ENCODE measurements at regions not wholly inside any gene's neighbourhood (a gene's known extent, or its start where the extent isn't known, plus 50 kb on each side); places are given as distances from the start of the nearest gene placed in this dataset.

DNA sequence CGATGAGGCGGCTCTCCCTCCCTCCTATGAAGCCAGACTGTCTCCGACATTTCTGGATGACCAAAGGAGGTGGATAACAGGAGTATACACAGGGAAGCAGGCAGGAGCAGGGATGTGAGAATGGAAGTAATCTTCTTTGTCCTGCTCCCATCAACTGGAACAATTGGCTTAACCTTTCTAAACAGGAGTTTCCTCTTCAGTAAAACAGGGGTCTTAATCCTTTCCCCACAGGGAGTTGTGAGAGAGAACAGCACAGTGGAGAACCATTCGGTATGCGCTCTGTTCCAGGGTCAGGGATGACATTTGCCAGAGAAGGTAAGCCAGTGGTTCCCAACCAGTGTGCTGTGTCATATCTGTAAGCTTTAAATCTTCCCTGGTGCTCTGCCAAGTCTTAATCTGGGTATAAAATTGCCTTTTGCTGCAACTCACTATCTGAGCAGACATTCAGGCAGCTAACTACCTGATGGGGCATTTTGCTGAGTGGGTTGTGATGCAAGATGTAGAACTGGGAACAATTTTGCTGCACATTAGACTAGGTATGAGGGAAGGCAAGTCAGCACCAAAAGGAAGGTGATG lies 294.8 kb upstream of the KIF2A start:
- DNase-seq (ENCODE audit: low read depth, low spot score), result no peak

DNA sequence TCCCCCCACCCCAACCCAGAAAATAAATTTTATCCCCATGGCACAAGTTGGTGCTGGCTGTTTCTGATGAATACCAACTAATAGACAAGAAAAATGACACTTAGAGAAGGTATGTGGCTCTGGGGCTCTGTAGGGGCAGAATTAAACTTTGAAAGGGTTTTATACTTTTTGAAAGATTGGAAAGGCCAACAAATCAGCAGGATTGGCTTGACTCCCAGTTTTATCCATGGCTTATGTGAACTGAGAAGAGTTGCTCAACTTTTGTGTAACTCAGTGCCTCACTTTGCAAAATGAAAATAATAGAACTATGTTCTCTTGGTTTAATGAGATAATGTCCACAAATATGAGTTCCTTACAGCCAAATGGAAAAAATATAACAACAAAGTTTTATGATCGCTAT lies 288.9 kb upstream of the KIF2A start:
- DNase-seq (ENCODE audit: low read depth, low spot score), result no peak

DNA sequence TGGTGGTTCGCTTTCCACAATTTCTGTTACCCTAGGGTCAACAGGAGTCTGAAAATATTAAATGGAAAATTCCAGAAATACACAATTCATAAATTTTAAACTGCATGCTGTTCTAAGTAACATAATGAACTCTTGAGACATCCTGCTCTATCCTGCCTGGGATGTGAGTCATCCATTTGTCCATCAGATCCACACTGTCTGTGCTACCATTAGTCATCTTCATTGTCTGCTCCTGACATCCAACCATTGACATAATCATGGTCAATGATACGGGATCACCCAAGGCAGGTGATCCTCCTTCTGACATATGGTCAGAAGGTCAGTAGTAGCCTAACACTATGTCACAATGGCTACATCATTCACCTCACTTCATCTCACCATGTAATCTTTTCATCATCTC lies 276.7 kb upstream of the KIF2A start:
- no peak for DNase-seq (ENCODE audit: low read depth, low spot score)

DNA sequence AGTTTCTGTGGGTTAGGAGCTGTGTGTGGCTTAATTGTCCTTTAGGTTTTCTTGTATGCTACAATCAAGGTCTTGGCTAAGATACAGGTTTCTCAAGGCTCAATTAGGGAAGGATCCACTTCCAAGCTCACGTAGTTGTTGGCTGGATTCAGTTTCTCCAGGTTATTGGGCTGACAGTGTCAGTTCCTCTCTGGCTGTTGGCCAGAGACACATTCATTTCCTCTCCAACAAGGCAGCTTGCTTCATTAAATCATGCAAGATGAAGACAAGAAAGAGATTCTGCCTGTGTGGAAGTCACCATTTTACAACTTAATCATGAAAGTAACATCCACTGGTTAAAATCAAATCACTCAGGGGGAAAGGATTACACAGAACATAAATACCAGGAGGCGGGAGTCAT lies 275.7 kb upstream of the KIF2A start:
- DNase-seq (ENCODE audit: low read depth, low spot score), result no peak

DNA sequence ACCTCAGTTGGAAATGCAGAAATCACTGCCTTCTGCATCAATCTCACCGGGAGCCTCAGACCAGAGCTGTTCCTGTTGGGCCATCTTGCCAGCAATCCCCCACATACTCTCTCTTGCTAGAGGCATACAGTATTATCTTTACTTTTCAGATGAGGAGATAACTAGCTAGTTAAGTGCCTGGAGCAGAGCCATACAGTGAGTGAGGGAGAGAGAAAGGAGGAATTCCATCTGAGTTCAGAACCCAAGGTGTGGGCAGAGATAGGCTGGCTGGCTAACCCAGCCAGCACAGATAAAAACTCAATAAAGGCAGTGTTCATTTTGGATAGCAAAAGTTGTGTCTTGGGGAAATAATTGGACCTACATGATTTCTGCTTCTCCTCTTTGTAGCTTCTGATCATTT lies 268.0 kb upstream of the KIF2A start:
- no peak for DNase-seq (ENCODE audit: low read depth, low spot score)

DNA sequence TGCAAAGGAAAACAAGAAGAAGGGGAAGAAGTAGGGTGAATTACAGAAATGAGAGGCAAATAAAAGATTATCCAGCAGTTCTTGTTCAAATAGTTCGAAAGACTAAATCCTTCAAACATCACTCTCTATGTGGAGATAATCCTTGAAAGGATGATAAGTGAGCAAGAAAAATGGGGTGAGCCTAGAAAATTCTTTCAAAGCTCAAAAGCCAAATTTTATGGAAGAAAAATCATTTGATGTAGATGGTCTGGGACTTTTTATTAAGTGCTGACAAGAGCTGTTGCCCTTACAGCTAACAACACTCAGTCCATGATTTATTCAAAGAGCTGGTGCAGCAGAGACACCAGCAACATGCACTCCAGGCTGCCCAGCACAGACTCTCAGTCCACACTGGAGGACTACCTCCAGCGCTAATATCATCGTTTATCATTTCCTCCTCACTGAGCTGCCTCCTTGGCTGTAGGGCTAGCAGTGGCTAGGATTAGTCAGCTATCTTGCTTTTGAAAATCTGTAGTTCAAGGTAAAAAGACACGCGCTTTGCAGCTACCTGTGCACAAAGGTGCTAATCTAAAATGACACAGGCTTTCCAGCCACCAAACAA lies 264.8 kb upstream of the KIF2A start:
- no peak for DNase-seq (ENCODE audit: low read depth, low spot score)

DNA sequence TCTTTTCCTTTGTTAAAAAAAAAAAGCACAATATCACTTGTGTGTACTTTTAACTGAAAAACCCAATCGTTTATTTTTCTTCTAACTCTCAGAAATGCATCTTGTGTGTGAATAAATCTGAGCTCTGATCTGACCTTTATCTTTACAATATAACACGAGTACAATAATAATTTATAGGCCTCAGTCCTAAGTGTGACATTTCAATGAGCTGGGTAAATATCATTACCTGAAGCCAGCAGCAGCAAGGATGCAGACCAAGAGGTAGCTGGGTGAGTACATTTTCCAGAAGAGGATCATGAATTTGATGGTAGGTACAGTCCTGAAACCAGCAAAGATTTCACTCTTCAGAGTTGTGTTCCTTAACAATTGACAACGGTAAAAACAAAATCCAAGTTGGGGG lies 264.0 kb upstream of the KIF2A start:
- DNase-seq (ENCODE audit: low read depth, low spot score), result no peak

DNA sequence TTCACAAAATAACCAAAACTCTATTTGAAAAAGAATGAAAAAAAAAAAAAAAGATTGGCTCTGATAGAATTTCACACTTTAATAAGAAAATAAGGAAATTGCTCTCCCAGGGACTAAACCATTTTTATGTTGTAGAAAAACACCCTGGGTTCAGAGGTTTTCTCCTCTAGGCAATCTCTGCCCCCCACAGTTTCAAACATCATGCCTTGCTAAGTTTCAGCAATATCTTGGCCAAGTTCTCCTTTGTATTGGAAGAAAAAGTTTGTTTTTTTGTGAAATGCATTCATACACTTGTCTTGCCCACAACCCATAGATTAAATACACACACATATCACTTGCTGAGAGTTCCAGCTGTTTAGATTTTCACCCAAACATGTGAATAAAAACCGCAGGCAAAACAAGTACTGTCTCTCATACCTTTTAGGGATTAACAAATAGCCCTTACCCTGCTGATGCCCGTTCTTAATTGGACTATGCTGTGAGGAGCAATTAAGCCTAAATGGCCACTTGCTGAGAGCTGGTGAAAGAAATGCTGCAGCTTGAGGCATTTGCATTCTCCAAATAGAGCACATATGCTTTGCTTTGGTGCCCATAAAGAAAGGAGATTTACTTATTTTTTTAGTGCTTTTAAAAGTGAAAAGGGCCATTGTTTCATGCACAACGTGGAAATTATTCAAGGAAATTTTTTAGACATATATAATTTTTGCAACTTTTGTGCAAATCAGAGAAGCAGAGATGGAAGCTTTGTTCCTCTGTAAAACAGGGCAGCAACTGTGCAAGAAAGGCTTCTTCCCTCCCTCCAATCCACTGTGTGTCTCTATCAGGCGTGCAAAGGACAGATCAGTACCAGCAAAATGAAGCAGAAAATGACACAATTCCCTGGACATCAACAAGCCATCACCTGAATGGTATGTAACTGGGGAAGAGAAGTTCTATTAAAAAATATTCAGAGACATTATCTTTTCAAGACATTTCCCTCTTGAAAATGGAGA lies 262.4 kb upstream of the KIF2A start:
- DNase-seq (ENCODE audit: low read depth, low spot score), result no peak

DNA sequence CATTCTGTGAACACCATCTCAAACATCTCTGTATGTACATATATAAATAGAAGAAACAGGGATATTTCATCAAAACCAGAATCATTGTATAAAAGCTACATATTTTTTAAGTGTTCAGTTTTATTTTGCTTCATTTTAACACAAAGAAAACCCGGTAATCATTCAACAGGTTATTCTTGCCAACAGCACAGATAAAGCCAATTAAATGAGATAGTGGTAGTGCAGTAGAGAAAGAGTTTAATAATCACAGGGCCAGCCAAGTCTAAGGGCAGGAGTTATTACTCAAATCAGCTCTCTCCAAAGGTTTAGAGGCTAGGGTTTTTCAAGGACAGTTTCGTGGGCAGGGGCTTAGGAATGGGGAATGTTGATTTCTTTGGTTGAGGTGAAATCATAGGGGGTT lies 261.0 kb upstream of the KIF2A start:
- no peak for DNase-seq (ENCODE audit: low read depth, low spot score)

DNA sequence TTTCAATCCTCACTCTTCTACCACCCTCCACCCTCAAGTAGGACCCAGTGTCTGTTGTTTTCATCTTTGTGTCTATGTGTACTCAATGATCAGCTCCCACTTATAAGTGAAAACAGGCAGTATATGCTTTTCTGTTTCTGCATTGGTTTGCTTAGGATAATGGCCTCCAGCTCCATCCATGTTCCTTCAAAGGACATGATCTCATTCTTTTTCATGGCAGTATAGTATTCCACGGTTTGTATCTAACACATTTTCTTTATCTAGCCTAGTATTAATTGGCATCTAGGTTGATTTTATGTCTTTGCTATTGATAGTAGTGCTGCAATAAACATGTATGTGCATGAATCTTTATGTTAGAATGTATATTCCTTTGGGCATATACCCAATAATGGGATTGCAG lies 259.8 kb upstream of the KIF2A start:
- DNase-seq (ENCODE audit: low read depth, low spot score), result no peak

DNA sequence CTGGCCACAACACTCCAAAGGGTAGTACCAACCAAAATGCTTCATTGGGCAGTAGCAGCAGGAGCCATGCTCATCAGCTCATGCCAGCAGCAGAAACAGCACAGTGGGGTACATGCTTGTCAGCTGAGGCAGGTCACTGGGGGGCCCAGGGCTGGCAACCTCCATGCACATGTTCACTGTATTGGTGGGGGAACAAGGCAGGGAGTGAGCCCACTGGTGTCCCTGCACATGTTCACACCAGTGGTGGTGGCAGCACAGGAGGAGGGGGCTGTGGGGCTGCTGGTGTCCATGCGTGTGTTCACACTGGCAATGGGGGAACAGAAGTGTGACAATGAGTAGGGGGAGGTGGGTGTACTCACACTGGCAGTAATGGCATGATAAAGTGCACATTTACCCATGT lies 254.3 kb upstream of the KIF2A start:
- DNase-seq (ENCODE audit: low read depth, low spot score), result no peak

DNA sequence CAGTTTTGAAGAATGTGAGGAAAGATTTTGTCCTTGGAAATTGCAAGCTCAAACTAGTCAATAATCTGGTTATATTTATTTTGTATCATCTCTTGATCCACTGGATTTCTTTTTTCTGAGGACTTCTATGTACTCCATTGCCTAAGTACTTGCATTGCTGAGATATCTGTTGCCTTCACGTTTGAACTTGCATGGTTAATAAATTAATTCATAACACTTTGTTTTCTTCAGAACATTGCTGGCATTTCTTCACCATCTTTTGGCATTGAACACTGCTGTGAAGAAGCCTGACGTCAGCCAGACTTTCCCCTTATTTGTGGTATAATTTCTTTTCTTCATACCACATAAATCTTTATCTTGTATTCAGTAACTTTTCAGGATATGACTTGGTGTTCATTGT lies 246.0 kb upstream of the KIF2A start:
- DNase-seq (ENCODE audit: low read depth, low spot score), result no peak

DNA sequence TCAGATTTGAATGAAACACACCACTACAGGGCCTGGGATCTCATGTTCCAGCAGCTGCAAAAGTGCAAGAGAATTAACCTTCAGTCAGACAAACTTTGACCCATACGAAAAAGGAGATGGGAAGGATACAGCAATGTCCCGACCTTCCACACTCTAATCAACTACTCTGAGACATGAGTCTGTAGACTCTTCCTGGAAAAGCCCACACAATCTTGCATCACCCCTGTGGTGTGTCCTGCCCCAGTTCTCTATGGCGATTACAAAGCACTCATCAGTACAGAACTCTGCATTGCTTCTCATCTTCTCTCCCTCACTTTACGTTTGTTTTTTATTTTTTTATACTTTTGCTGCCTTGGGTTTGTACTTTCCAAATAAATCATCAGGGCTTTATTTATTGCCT lies 241.0 kb upstream of the KIF2A start:
- no peak for DNase-seq (ENCODE audit: low read depth, low spot score)

DNA sequence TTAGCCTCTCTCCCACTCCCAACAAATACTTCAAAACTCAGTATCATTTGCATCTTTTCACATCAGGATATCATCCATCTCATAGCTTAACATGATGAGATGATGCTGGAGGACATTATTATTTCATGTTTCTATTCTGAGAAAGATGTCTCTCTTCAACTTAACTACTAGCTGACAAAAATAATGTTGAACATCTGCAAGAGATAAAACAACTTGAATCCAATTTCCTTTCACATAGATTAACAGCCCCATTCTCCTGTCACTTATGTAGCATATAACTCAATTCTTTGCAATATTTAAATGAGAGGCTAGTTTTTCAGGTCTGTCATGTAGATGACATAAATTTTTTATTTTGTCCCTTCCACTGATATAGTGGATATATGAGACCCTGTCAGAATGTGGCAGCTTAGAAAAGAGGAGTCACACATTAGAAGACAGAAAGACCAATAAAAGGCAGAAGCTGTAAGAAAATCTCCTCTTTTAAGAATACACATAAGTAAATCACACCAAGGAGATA lies 239.2 kb upstream of the KIF2A start:
- DNase-seq (ENCODE audit: low read depth, low spot score), result no peak

DNA sequence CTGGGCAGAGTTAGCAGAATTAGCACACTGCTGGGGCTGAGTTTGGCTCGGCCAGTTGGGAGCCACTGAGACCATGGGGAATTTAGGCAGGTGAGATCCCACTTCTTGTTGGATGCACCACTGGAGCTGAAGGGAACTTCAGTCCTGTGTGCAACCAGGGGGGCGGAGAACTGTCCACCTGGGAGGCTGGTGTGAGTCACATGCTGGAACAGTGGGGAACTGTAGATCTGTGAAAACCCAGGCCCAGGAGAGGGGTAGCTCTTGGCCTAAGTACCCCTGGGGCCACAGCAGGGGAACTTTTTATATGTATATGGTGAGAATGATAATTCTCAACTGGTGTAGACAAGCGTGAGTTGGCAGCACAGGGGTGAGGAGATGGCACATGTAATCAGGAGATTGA lies 237.5 kb upstream of the KIF2A start:
- no peak for DNase-seq (ENCODE audit: low read depth, low spot score)

DNA sequence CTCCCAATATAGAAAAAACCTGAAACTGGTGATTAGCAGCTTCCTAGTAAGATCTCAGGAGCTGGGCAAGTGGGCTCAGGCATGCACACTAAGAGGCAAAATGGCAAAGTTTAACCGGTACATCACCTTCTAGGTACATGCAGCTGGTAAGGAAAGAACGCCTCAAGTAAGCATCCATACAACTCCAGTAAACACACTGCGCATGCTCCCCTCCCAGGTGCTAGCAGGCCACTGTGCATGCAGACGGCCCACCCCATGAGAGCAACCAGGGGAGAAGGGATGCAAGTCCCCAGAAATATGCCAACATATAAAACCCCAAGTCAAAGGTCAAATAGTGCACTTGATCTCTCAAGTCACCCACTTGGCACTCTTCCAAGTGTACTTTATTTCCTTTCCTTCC lies 228.6 kb upstream of the KIF2A start:
- no peak for DNase-seq (ENCODE audit: low read depth, low spot score)

DNA sequence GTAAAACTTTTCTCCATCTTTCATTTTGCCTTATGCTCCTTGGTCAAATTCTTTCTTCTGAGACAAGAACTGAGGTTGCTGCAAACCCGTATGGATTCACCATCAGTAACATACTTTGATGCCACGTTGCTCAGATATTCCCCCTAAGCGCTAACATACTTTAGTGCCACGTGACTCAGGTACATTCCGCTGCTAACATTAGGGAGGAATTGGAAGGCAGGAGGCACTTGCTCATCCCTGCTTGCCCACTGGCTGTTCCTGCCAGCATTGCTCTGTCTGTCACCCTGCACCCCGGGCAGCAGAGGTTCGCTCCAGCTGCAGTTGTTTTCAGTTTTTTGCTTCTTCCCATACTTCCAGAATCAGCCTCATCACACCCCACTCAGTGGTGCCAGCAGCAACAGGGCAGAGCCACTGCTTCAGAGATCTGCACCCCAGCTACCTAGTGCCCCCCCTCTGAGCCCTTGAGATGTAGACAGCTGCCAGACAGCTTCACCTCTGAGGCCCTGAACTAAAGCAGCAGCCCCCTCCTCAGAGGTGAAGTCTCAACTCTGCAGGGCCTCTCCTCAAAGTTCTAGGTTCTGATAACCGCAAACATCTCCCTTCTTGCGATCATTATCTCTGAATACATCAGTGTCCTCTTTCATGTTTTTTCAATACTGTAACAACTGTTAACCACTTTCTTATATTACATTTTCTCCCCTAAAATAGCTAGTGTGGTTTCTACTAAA lies 228.0 kb upstream of the KIF2A start:
- DNase-seq (ENCODE audit: low read depth, low spot score), result no peak

DNA sequence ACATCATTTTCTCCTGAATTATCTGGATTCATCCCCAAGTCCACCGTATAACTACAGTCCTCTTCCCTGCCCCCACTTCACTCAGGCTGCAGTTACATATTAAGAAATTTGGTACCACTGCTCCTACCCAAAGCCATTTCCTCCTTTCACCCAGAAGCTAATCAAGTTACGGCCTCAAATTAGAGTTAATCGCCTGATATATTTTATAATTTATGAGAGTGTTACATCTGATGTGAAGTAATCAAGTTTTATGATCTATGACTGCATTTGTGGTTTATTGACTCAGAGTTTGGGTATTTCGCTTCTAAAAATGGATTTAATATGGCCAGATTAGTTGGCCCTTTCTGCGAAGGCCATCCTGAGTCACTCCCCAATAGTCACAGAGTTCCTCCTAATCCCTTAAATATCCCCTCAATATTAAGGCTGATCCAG lies 223.6 kb upstream of the KIF2A start:
- no peak for DNase-seq (ENCODE audit: low read depth, low spot score)

DNA sequence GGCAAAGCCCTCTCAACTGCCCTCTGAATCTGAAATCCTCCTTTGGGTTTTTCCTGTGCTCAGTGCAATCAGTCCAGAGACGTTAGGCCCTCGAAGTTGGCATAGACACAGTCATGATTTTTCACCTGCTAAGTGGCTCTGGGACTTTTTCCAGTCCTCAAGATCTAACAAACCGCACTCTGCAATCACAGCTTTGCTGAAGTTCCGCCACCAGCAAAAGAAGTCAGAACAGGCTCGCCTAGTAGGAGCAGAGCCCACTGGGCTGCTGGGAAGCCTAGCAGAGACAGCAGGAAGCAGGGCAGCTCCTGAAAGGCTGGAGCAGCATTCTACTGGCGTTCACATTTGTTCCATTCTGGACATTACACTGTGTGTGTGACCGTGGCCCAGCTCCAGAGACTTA lies 222.8 kb upstream of the KIF2A start:
- no peak for DNase-seq (ENCODE audit: low read depth, low spot score)

DNA sequence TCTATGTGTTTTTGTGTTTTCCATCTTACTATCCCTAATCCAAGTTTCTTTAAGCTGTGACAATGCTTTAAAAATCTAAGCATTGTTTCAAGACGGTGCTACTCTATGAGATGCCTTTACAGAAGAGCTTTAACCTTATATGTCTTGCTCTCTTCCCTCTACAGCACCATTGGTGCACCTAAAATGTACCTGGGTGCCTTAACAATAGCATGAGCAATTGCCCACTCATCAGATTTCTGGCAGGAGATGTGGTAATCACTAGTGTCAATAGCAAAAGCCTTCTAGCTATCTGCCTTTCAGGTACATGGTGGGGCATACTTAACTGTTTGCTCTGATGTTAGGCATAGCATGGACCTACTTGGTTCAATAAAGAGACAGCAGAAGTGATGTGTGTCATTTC lies 222.3 kb upstream of the KIF2A start:
- no peak for DNase-seq (ENCODE audit: low read depth, low spot score)

DNA sequence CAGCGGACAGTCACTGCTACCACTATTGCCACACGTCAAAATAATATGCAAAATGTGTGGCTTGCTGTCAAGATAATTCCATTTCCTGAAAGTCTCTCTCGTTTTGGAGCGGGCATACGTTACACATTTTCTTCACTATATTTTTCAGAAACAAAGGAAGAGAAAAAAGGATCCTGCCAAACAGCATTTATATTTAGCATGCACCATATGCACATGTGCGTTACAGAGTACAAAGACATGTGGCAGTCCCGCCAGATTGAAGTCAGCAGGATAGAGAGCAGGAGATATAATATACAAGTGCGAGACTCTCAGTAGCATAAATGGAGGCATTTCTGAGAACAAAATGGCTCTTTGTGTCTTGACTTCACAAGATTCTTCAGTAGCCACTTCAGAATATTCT lies 221.6 kb upstream of the KIF2A start:
- DNase-seq (ENCODE audit: low read depth, low spot score), result no peak

DNA sequence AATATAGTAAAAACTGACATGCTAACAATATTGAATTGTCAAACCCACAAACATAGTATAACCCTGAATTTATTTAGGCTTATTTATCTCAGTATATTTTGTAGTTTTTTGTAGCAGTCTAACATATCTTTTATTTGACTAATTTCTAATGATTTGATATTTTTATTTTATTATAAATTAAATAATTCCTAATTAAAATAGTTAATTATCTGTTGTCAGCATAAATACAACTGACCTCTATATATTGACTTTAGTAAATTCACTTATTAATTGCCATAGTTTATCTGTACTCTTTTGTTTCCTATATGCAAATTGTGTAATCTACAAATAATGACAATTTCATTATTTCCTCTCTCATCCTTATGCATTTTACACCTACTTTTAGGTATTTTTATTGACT lies 215.1 kb upstream of the KIF2A start:
- DNase-seq (ENCODE audit: low read depth, low spot score), result no peak
